Adrenal gland (tissue), 9 donors: ENCODE measurements at regions not wholly inside any gene's neighbourhood (a gene's known extent, or its start where the extent isn't known, plus 50 kb on each side); places are given as distances from the start of the nearest gene placed in this dataset.

ENCODE experiments used
- DNase-seq, 7 donors: peaks; one replicate each; pipeline ENCODE4 v3.0.0-alpha.2; 2019 to 2020
- H3K27ac ChIP-seq, 5 donors: fragments of 200-600 bp; sonication (generic) in 4 of 5; 1 replicate in 3 of 5; 2 replicates in 2 of 5; pipeline versions ENCODE4 v1.5.1 to v1.8.0; 2016 to 2020; ENCODE audit warnings: mild to moderate bottlenecking in 1 of 5
- H3K27me3 ChIP-seq: fragments of 200-600 bp; 2 replicates; pipeline ENCODE4 v1.8.0; 2021
- H3K36me3 ChIP-seq, 2 donors: fragments of 200-600 bp; replicated peaks in 1 of 2; 1 replicate in 1 of 2; 2 replicates in 1 of 2; pipeline versions ENCODE4 v1.5.1 to v1.8.0; 2018 to 2022
- H3K4me1 ChIP-seq, 2 donors: fragments of 200-600 bp; replicated peaks in 1 of 2; 1 replicate in 1 of 2; 2 replicates in 1 of 2; pipeline versions ENCODE4 v1.5.1 to v1.8.0; 2018 to 2021
- H3K4me3 ChIP-seq, 4 donors: fragments of 200-600 bp; sonication (generic) in 3 of 4; one replicate each; pipeline ENCODE4 v1.5.1; 2016 to 2018
- H3K9me3 ChIP-seq, 3 donors: fragments of 200-600 bp; sonication (generic) in 1 of 3; replicated peaks in 1 of 3; 1 replicate in 2 of 3; 2 replicates in 1 of 3; pipeline versions ENCODE4 v1.5.1 to v1.8.0; 2016 to 2021
- CTCF ChIP-seq, 6 experiments: fragments of 450-650 bp in 4 of 6; fragments of 200-600 bp in 2 of 6; sonication (generic) in 1 of 6; IDR thresholded peaks; 1 replicate in 5 of 6; 2 replicates in 1 of 6; pipeline versions ENCODE4 v1.5.1 to v1.8.0; 2016 to 2021; ENCODE audit warnings: antibody characterized with exemption in 6 of 6, mild to moderate bottlenecking in 2 of 6, moderate library complexity in 1 of 6
- POLR2A ChIP-seq, 2 donors: fragments of 450-650 bp; IDR thresholded peaks; one replicate each; pipeline ENCODE4 v1.6.1; 2017; ENCODE audit warnings: antibody characterized with exemption in 2 of 2, mild to moderate bottlenecking in 2 of 2, moderate library complexity in 1 of 2
- WGBS, 4 donors: extraction: QIAGEN DNeasy Blood & Tissue Kit in 2 of 4; methylation state at CpG; one replicate each; pipeline versions ENCODE4 v1.1.5 to v1.1.7; 2013 to 2017; 5-methylcytosine and 5-hydroxymethylcytosine counted together
- intact Hi-C, 2 donors: fragments of 100-400 bp; cut with DNase I; formaldehyde crosslinking; loops; one replicate each; pipeline versions ENCODE4 v1.14.1 to v1.15.0; 2022 to 2023
- donor health status: healthy with polysubstance abuse.
- donor health status: Bipolar disorder and iron deficiency.
- donor health status: DM: yes; HTN: yes; CAD: no.
- donor health status: DM: no; HTN: no; CAD: no.
- donor health status: DM: no; HTN: no; CAD: no.

DNA sequence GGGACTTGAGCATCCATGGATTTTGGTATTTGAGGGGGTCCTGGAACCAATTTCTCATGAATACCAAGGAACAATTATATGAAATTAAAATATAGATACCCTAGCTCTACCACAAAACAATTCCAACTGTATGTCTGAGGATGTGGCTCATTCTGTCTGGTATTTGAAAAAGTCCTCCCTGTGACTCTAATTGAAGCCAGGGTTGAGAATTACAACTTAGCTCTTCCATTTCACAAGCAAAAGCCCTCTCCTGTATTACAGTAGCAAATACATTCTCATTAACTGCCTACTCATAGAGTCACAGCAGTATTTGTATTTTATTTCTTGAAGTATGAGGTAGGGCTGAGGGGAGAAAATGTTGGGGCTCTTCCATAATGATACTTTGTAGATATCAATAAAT lies 187.8 kb upstream of the OLFM3 start:
- Histone ChIP-seq H3K36me3 (no peaks in the 10 kb centered on the region), H3K27ac (no peak overlapping the region), H3K27me3 (no peaks in the 10 kb centered on the region), H3K9me3 (no peaks in the 10 kb centered on the region), H3K4me3 (no peak overlapping the region), H3K4me1 (no peaks in the 10 kb centered on the region)
- DNase-seq: no peak
- intact Hi-C loops: no loop called here
- TF ChIP-seq POLR2A (IDR thresholded peaks at IDR 0.05) (no peak), CTCF (IDR thresholded peaks at IDR 0.05) (no peak)

- H3K27me3 ChIP-seq: no peaks in the 10 kb centered on the region
- H3K9me3 ChIP-seq: no peaks in the 10 kb centered on the region
- H3K4me1 ChIP-seq: no peaks in the 10 kb centered on the region
- TF ChIP-seq POLR2A (IDR thresholded peaks at IDR 0.05) (no peak), CTCF (IDR thresholded peaks at IDR 0.05) (no peak)
- no peak for DNase-seq
- H3K4me3 ChIP-seq: no peak overlapping the region
- no peaks in the 10 kb centered on the region for H3K36me3 ChIP-seq
- 76 to 88% (median 82%) methylated on average over 2 of the region's 2 CpGs for WGBS, 4 donors
- no peak overlapping the region for H3K27ac ChIP-seq
- intact Hi-C loops: no loop called here
Measured at GRCh38 chr1:102183711-102184110, 187.0 kb upstream of the OLFM3 start.

DNA sequence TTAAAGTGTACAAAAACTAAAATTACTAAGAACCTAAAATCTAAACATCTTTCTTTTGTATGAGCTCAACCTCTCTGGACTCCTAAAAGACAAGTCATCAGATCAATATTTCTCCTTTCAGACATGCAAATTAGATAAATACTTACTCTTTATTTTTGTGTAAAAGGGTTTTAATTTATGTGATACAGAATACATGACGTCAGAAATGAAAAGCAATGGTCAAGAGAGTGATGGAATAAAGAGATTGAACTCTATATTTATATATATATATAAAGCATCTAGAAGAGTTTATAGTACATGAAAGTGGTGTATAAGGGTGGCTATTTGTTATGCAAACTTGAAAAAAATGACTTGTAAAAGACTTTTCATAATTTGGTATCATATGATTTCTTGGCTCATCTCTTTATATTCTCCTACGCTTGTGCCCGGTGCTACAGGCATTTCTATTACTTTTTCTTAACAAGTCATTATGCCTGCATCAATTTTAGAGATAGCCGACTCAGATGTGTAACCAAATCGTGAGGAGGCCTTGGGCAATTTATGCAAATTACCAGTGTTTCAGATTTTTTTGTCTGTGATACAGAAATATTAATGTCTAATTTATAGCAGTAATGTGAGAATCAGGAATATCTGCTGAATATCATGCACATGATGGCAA lies 186.0 kb upstream of the OLFM3 start:
- 65 to 78% (median 72%) methylated on average over 5 of the region's 5 CpGs for WGBS, 4 donors

GRCh38 chr1:102181341-102181740 lies 184.6 kb upstream of the OLFM3 start:
- 79 to 86% (median 81%) methylated on average over 2 of the region's 2 CpGs for WGBS, 4 donors
- Histone ChIP-seq H3K4me3 (no peak overlapping the region), H3K36me3 (no peaks in the 10 kb centered on the region), H3K4me1 (no peaks in the 10 kb centered on the region), H3K27me3 (no peaks in the 10 kb centered on the region), H3K9me3 (no peaks in the 10 kb centered on the region), H3K27ac (no peak overlapping the region)
- DNase-seq: no peak
- intact Hi-C loops: no loop called here
- TF ChIP-seq CTCF (IDR thresholded peaks at IDR 0.05) (no peak), POLR2A (IDR thresholded peaks at IDR 0.05) (no peak)

More for the DNA sequence above, 186.0 kb upstream of the OLFM3 start:
- no peak overlapping the region for H3K4me3 ChIP-seq
- H3K9me3 ChIP-seq: no peaks in the 10 kb centered on the region
- H3K36me3 ChIP-seq: no peaks in the 10 kb centered on the region
- H3K4me1 ChIP-seq: no peaks in the 10 kb centered on the region
- no peaks in the 10 kb centered on the region for H3K27me3 ChIP-seq
- no peak for DNase-seq
- intact Hi-C loops: no loop called here
- no peak for TF ChIP-seq CTCF (IDR thresholded peaks at IDR 0.05)
- no peak overlapping the region for H3K27ac ChIP-seq
